SK-N-SH (cell line): ENCODE measurements at regions not wholly inside any gene's neighbourhood (a gene's known extent, or its start where the extent isn't known, plus 50 kb on each side); places are given as distances from the start of the nearest gene placed in this dataset.

Experiments
- CTCF ChIA-PET: fragments of 300-600, 350-600 bp; formaldehyde crosslinking; extraction: SDS; loops from one replicate; lab custom pipeline; 2021; lab: Yijun Ruan, JAX
- POLR2A ChIA-PET: fragments of 350-600 bp; sonication (Branson Sonifier 250); formaldehyde crosslinking; extraction: SDS; loops from one replicate; lab custom pipeline; 2020; ENCODE audit warnings: antibody characterized with exemption, inconsistent platforms; lab: Yijun Ruan, JAX
- DNase-seq: peaks from one replicate; pipeline ENCODE4 v3.0.0; 2012
- H2AFZ ChIP-seq: fragments of 200-600 bp; sonication (generic); 2 replicates; pipeline ENCODE4 v1.8.1; 2016; ENCODE audit warnings: antibody characterized with exemption, mild to moderate bottlenecking, low read depth
- H3F3A ChIP-seq: fragments of 200-600 bp; sonication (generic); replicated peaks from 2 replicates; pipeline ENCODE3; 2016; ENCODE audit warnings: antibody characterized with exemption, mild to moderate bottlenecking; ENCODE audit not compliant: insufficient read depth
- H3K27ac ChIP-seq, 2 experiments: fragments of 200-500 bp in 1 of 2; fragments of 200-600 bp in 1 of 2; sonication (Bioruptor generic) in 1 of 2; sonication (generic), shearing (Covaris generic) in 1 of 2; 2 replicates each; pipeline versions ENCODE4 v1.5.1 to v1.6.1; 2014 to 2016; ENCODE audit warnings: low read depth in 2 of 2, inconsistent platforms in 1 of 2, low read length in 1 of 2, mild to moderate bottlenecking in 1 of 2, mixed read lengths in 1 of 2
- H3K27me3 ChIP-seq: fragments of 200-600 bp; sonication (generic), shearing (Covaris generic); 2 replicates; pipeline ENCODE4 v1.6.1; 2016; ENCODE audit warnings: mixed run types; ENCODE audit not compliant: insufficient read depth
- H3K36me3 ChIP-seq, 2 experiments: fragments of 200-500 bp in 1 of 2; fragments of 200-600 bp in 1 of 2; sonication (Bioruptor generic) in 1 of 2; sonication (generic) in 1 of 2; replicated peaks in 1 of 2; 2 replicates each; pipeline versions ENCODE3 to v1.5.1; 2014 to 2016; ENCODE audit warnings: low read length in 1 of 2, mild to moderate bottlenecking in 1 of 2; ENCODE audit not compliant: insufficient read depth in 2 of 2, control insufficient read depth in 1 of 2
- H3K4me1 ChIP-seq, 2 experiments: fragments of 200-500 bp in 1 of 2; fragments of 200-600 bp in 1 of 2; sonication (Bioruptor generic) in 1 of 2; sonication (generic), shearing (Covaris generic) in 1 of 2; 2 replicates each; pipeline versions ENCODE4 v1.5.1 to v1.6.1; 2014 to 2016; ENCODE audit warnings: low read depth in 1 of 2, low read length in 1 of 2, mixed run types in 1 of 2; ENCODE audit not compliant: insufficient read depth in 2 of 2, control insufficient read depth in 1 of 2
- H3K4me2 ChIP-seq: fragments of 200-600 bp; sonication (generic), shearing (Covaris generic); 2 replicates; pipeline ENCODE4 v1.6.1; 2017; ENCODE audit warnings: mixed run types
- H3K4me3 ChIP-seq, 2 experiments: fragments of 200-500 bp in 1 of 2; fragments of 200-600 bp in 1 of 2; sonication (Bioruptor generic) in 1 of 2; sonication (generic), shearing (Covaris generic) in 1 of 2; 2 replicates each; pipeline versions ENCODE4 v1.5.1 to v1.8.1; 2014 to 2016; ENCODE audit warnings: low read depth in 2 of 2, inconsistent platforms in 1 of 2, low read length in 1 of 2, mild to moderate bottlenecking in 1 of 2, mixed read lengths in 1 of 2, moderate library complexity in 1 of 2
- H3K79me2 ChIP-seq: fragments of 200-600 bp; sonication (generic); 2 replicates; pipeline ENCODE4 v1.8.1; 2017; ENCODE audit warnings: mild to moderate bottlenecking; ENCODE audit not compliant: insufficient read depth
- H3K9ac ChIP-seq: fragments of 200-600 bp; sonication (generic); 2 replicates; pipeline ENCODE4 v1.6.1; 2017; ENCODE audit warnings: mixed run types
- H3K9me2 ChIP-seq: fragments of 200-600 bp; sonication (generic); 2 replicates; pipeline ENCODE4 v1.6.1; 2017; ENCODE audit warnings: mixed run types
- H3K9me3 ChIP-seq: fragments of 200-600 bp; sonication (generic); 2 replicates; pipeline ENCODE4 v1.6.1; 2017; ENCODE audit warnings: mixed run types, mild to moderate bottlenecking, moderate library complexity
- H4K20me1 ChIP-seq: fragments of 200-600 bp; sonication (generic); 2 replicates; pipeline ENCODE4 v1.6.1; 2017; ENCODE audit warnings: mild to moderate bottlenecking, mixed run types; ENCODE audit not compliant: insufficient read depth
- CHD2 ChIP-seq: fragments of 150-350 bp; IDR thresholded peaks from 2 replicates; pipeline ENCODE4 v1.6.1; 2018; ENCODE audit warnings: low read length; ENCODE audit not compliant: partially characterized antibody
- ELF1 ChIP-seq: IDR thresholded peaks from 2 replicates; pipeline ENCODE4 v1.4.0; 2012
- EP300 ChIP-seq, 2 experiments: IDR thresholded peaks; 2 replicates each; pipeline versions ENCODE4 v1.4.0 to v1.6.1; 2012; ENCODE audit warnings: borderline replicate concordance in 1 of 2, low read depth in 1 of 2, low read length in 1 of 2
- EZH2phosphoT487 ChIP-seq: fragments of 200-600 bp; sonication (generic); IDR thresholded peaks from 2 replicates; pipeline ENCODE4 v1.6.1; 2017; ENCODE audit warnings: low read depth, mixed run types, mild to moderate bottlenecking, antibody characterized with exemption, moderate library complexity, borderline replicate concordance
- FOSL2 ChIP-seq: IDR thresholded peaks from 2 replicates; pipeline ENCODE4 v1.4.0; 2012; ENCODE audit warnings: low read depth, mild to moderate bottlenecking, moderate library complexity, borderline replicate concordance
- FOXM1 ChIP-seq: IDR thresholded peaks from 2 replicates; pipeline ENCODE4 v1.4.0; 2012; ENCODE audit warnings: low read depth, mild to moderate bottlenecking
- GABPA ChIP-seq: IDR thresholded peaks from 2 replicates; pipeline ENCODE4 v1.4.0; 2012; ENCODE audit warnings: low read depth, mild to moderate bottlenecking
- GATA2 ChIP-seq: sonication (generic); formaldehyde crosslinking; IDR thresholded peaks from 2 replicates; pipeline ENCODE4 v1.5.0; 2020; ENCODE audit warnings: mild to moderate bottlenecking, missing genetic modification reagents
- JUND ChIP-seq: IDR thresholded peaks from 2 replicates; pipeline ENCODE4 v1.4.0; 2012
- MEF2A ChIP-seq: IDR thresholded peaks from 2 replicates; pipeline ENCODE4 v1.4.0; 2012; ENCODE audit warnings: low read depth, borderline replicate concordance
- MXI1 ChIP-seq: IDR thresholded peaks from 2 replicates; pipeline ENCODE4 v1.6.1; 2012; ENCODE audit warnings: mild to moderate bottlenecking, low read depth, low read length, improper control_type of control experiment
- NFIC ChIP-seq: IDR thresholded peaks from 2 replicates; pipeline ENCODE4 v1.4.0; 2012; ENCODE audit warnings: borderline replicate concordance
- PBX3 ChIP-seq: IDR thresholded peaks from 2 replicates; pipeline ENCODE4; 2012
- POLR2AphosphoS5 ChIP-seq: IDR thresholded peaks from 2 replicates; pipeline ENCODE4 v1.6.1; 2012; ENCODE audit warnings: low read depth, low read length
- RCOR1 ChIP-seq: fragments of 150-350 bp; IDR thresholded peaks from 2 replicates; pipeline ENCODE4 v1.6.1; 2017; ENCODE audit warnings: antibody characterized with exemption, low read length
- RFX5 ChIP-seq: IDR thresholded peaks from 2 replicates; pipeline ENCODE4 v1.6.1; 2012; ENCODE audit warnings: mild to moderate bottlenecking, improper control_type of control experiment, low read length
- RXRA ChIP-seq: IDR thresholded peaks from 2 replicates; pipeline ENCODE4 v1.4.0; 2012; ENCODE audit warnings: low read depth, mild to moderate bottlenecking, borderline replicate concordance
- SIN3A ChIP-seq: IDR thresholded peaks from 2 replicates; pipeline ENCODE4 v1.6.1; 2012; ENCODE audit warnings: low read depth, mild to moderate bottlenecking, low read length, moderate library complexity, borderline replicate concordance
- TCF12 ChIP-seq: IDR thresholded peaks from 2 replicates; pipeline ENCODE4 v1.4.0; 2012
- TEAD4 ChIP-seq: IDR thresholded peaks from 2 replicates; pipeline ENCODE4 v1.4.0; 2012; ENCODE audit warnings: mild to moderate bottlenecking, borderline replicate concordance; ENCODE audit not compliant: insufficient read depth
- USF2 ChIP-seq: fragments of 150-350 bp; IDR thresholded peaks from 2 replicates; pipeline ENCODE4 v1.6.1; 2017; ENCODE audit warnings: antibody characterized with exemption, low read length, low read depth, borderline replicate concordance
- WGBS: methylation state at CpG from one replicate; pipeline ENCODE4 v1.1.6; 2017; ENCODE audit warnings: low lambda C conversion rate; 5-methylcytosine and 5-hydroxymethylcytosine counted together
- TF ChIP-seq, protein P1 (sequence below): IDR thresholded peaks from 2 replicates; pipeline ENCODE4 v1.6.1; 2012; ENCODE audit warnings: mild to moderate bottlenecking, low read depth, low read length, moderate library complexity

GRCh38 chr1:87765681-87766070 is 437.0 kb downstream of the LMO4 start:
- WGBS, result 39% methylated on average over 1 of the region's 1 CpG
- Histone ChIP-seq H3K27me3 (no peaks in the 10 kb centered on the region), H3K4me2 (no peak overlapping the region), H3K27ac (no peak overlapping the region), H3K9ac (no peak overlapping the region), H3K4me3 (no peak overlapping the region), H3F3A (no peaks in the 10 kb centered on the region), H3K4me1 (peaks cover 0 to 8% of the 10 kb centered on the region in 2 experiments; a peak in 1 of 4 replicates), H3K36me3 (no peaks in the 10 kb centered on the region), H3K9me3 (peaks cover 12% of the 10 kb centered on the region), H2AFZ (no peak overlapping the region), H4K20me1 (no peaks in the 10 kb centered on the region), H3K79me2 (no peaks in the 10 kb centered on the region), H3K9me2 (no peaks in the 10 kb centered on the region)
- ChIA-PET POLR2A (no interaction called here), CTCF (no interaction called here)
- no peak for TF ChIP-seq NFIC
- TF ChIP-seq ELF1, result no peak
- TF ChIP-seq CHD2, result no peak
- no peak for TF ChIP-seq GATA2 (CRISPR knock-in tag)
- TF ChIP-seq RFX5, result no peak
- TF ChIP-seq SIN3A, result no peak
- TF ChIP-seq TCF12, result no peak
- no peak for TF ChIP-seq MXI1
- no peak for TF ChIP-seq FOSL2
- TF ChIP-seq TEAD4, result no peak
- TF ChIP-seq FOXM1, result no peak
- no peak for TF ChIP-seq USF2
- TF ChIP-seq GABPA, result no peak
- no peak for DNase-seq

DNA sequence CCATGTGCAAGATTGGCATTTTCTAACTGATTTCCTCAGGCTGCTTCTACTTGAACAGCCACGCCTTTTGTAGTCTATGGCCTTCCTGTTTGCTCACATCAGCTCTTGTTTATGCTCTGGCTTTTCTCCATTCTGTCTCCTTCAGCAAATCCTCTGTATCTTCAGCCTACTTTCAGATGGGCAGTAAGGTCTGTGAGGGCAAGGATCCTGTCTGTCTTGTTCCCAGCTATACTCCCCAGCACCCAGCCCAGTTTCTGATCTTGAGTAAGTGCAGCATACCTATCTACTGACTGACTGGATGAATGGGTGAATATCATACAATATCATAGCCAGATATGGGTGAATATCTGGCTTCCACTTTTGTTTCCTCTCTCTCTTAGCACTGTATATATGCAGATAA is 438.1 kb downstream of the LMO4 start:
- POLR2A ChIA-PET, result no interaction called here
- no peak overlapping the region for H3K9ac ChIP-seq
- TF ChIP-seq POLR2AphosphoS5 (no peak), PBX3 (no peak), EP300 (IDR thresholded peaks at IDR 0.05; ENCODE audit: borderline replicate concordance in 1 of 2, low read depth in 1 of 2, low read length in 1 of 2) (no peak), FOSL2 (no peak), FOXM1 (no peak), RXRA (no peak), JUND (no peak), RCOR1 (no peak), NFIC (no peak), EZH2phosphoT487 (no peak), MEF2A (no peak)
- TF ChIP-seq, protein P1, sequence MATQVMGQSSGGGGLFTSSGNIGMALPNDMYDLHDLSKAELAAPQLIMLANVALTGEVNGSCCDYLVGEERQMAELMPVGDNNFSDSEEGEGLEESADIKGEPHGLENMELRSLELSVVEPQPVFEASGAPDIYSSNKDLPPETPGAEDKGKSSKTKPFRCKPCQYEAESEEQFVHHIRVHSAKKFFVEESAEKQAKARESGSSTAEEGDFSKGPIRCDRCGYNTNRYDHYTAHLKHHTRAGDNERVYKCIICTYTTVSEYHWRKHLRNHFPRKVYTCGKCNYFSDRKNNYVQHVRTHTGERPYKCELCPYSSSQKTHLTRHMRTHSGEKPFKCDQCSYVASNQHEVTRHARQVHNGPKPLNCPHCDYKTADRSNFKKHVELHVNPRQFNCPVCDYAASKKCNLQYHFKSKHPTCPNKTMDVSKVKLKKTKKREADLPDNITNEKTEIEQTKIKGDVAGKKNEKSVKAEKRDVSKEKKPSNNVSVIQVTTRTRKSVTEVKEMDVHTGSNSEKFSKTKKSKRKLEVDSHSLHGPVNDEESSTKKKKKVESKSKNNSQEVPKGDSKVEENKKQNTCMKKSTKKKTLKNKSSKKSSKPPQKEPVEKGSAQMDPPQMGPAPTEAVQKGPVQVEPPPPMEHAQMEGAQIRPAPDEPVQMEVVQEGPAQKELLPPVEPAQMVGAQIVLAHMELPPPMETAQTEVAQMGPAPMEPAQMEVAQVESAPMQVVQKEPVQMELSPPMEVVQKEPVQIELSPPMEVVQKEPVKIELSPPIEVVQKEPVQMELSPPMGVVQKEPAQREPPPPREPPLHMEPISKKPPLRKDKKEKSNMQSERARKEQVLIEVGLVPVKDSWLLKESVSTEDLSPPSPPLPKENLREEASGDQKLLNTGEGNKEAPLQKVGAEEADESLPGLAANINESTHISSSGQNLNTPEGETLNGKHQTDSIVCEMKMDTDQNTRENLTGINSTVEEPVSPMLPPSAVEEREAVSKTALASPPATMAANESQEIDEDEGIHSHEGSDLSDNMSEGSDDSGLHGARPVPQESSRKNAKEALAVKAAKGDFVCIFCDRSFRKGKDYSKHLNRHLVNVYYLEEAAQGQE, result no peak
- TF ChIP-seq, all 33 proteins: peak for 0
- no peak overlapping the region for H3K4me3 ChIP-seq
- peaks cover 0 to 8% of the 10 kb centered on the region in 2 experiments; a peak in 1 of 4 replicates for H3K4me1 ChIP-seq
- no peaks in the 10 kb centered on the region for H3K9me2 ChIP-seq
- no peak for DNase-seq
- H3K36me3 ChIP-seq, result no peaks in the 10 kb centered on the region
- no peaks in the 10 kb centered on the region for H3F3A ChIP-seq
- no peaks in the 10 kb centered on the region for H3K27me3 ChIP-seq
- H2AFZ ChIP-seq, result peak overlapping the region; percentile 52; the same call in 1 of the 2 replicates
- no peaks in the 10 kb centered on the region for H3K79me2 ChIP-seq
- WGBS, result 36% methylated on average over 1 of the region's 1 CpG
- H3K4me2 ChIP-seq, result no peak overlapping the region
- CTCF ChIA-PET, result interaction anchor here (0.7 kb wide), 1 partner anchor 17 kb away, joined by 3 read pairs; no protein-coding TSS in a partner anchor
- H3K27ac ChIP-seq, result no peak overlapping the region
- H4K20me1 ChIP-seq, result no peaks in the 10 kb centered on the region
- H3K9me3 ChIP-seq, result peaks cover 12% of the 10 kb centered on the region
